BE2C (cell line): ENCODE measurements at regions not wholly inside any gene's neighbourhood (a gene's known extent, or its start where the extent isn't known, plus 50 kb on each side); places are given as distances from the start of the nearest gene placed in this dataset.
"Not testable (repeated sequence)": the region's sequence is repeated elsewhere in the genome, so short reads cannot be mapped to it uniquely, and the experiment has no call there.

Experiments used
- DNase-seq: peaks from one replicate; pipeline ENCODE4 v3.0.0-alpha.2; 2020
- H3K27me3 ChIP-seq: fragments of 250-450 bp; sonication (Bioruptor Pico); 2 replicates; pipeline ENCODE4 v1.5.1; 2020; ENCODE audit warnings: mild to moderate bottlenecking
- H3K36me3 ChIP-seq: fragments of 250-450 bp; sonication (Bioruptor Pico); 2 replicates; pipeline ENCODE4 v1.5.1; 2020; ENCODE audit warnings: mild to moderate bottlenecking
- H3K4me1 ChIP-seq: fragments of 250-450 bp; sonication (Bioruptor Pico); 2 replicates; pipeline ENCODE4 v1.5.1; 2020
- H3K4me3 ChIP-seq: 2 replicates; pipeline ENCODE4 v1.5.1; 2011; ENCODE audit warnings: low read depth, low read length
- H3K9me3 ChIP-seq: fragments of 250-450 bp; sonication (Bioruptor Pico); 2 replicates; pipeline ENCODE4 v1.5.1; 2020
- CTCF ChIP-seq: IDR thresholded peaks from 2 replicates; pipeline ENCODE4 v1.5.1; 2012; ENCODE audit warnings: mild to moderate bottlenecking, low read depth, low read length

- Histone ChIP-seq H3K36me3 (no peaks in the 10 kb centered on the region), H3K4me1 (no peaks in the 10 kb centered on the region), H3K9me3 (no peaks in the 10 kb centered on the region), H3K4me3 (no peak overlapping the region), H3K27me3 (no peaks in the 10 kb centered on the region; the same call in 1 of the 2 replicates)
- no peak for DNase-seq
- no peak for TF ChIP-seq CTCF
Observed at GRCh38 chr15:23859008-23859407, 171.9 kb upstream of the NDN start.

GRCh38 chr15:23860290-23861245 is 173.5 kb upstream of the NDN start:
- no peak for TF ChIP-seq CTCF
- Histone ChIP-seq H3K4me1 (no peaks in the 10 kb centered on the region), H3K4me3 (no peak overlapping the region), H3K36me3 (no peaks in the 10 kb centered on the region), H3K27me3 (no peaks in the 10 kb centered on the region; the same call in 1 of the 2 replicates), H3K9me3 (no peaks in the 10 kb centered on the region)
- DNase-seq, result no peak

GRCh38 chr15:23866832-23867231 is 179.7 kb upstream of the NDN start:
- DNase-seq, result peak; percentile 19
- H3K27me3 ChIP-seq, result no peaks in the 10 kb centered on the region
- no peaks in the 10 kb centered on the region for H3K9me3 ChIP-seq
- H3K4me3 ChIP-seq, result no peak overlapping the region
- TF ChIP-seq CTCF, result peak; percentile 53
- H3K4me1 ChIP-seq, result no peaks in the 10 kb centered on the region
- no peaks in the 10 kb centered on the region for H3K36me3 ChIP-seq

GRCh38 chr15:23869396-23869795 is 182.3 kb upstream of the NDN start:
- no peaks in the 10 kb centered on the region for H3K4me1 ChIP-seq
- no peaks in the 10 kb centered on the region for H3K9me3 ChIP-seq
- no peaks in the 10 kb centered on the region for H3K36me3 ChIP-seq
- peak overlapping the region; percentile 31 for H3K4me3 ChIP-seq
- DNase-seq, result peak; percentile 76
- TF ChIP-seq CTCF, result no peak
- no peaks in the 10 kb centered on the region for H3K27me3 ChIP-seq

- not testable (repeated sequence) for H3K27me3 ChIP-seq, H3K36me3 ChIP-seq, DNase-seq, H3K4me3 ChIP-seq, H3K4me1 ChIP-seq, H3K9me3 ChIP-seq
Observed at GRCh38 chr15:23873613-23874012, 186.5 kb upstream of the NDN start.

- Histone ChIP-seq H3K4me1 (no peaks in the 10 kb centered on the region), H3K27me3 (no peaks in the 10 kb centered on the region), H3K4me3 (no peak overlapping the region), H3K9me3 (no peaks in the 10 kb centered on the region), H3K36me3 (no peaks in the 10 kb centered on the region)
- DNase-seq, result peak; percentile 79
- peak; percentile 86 for TF ChIP-seq CTCF
Observed at GRCh38 chr15:23877502-23878412, 190.7 kb upstream of the NDN start.
